ENCODE measurements at regions not wholly inside any gene's neighbourhood (a gene's known extent, or its start where the extent isn't known, plus 50 kb on each side); places are given as distances from the start of the nearest gene placed in this dataset.

GRCh38 chr16:51419768-51420167 is 268.7 kb upstream of the SALL1 start:
- TF ChIP-seq CTCF (IDR thresholded peaks at IDR 0.05): no peak
- TF ChIP-seq ZFX (IDR thresholded peaks at IDR 0.05; ENCODE audit: borderline replicate concordance): no peak
